Activated T-cell treated with anti-CD3 and anti-CD28 coated beads, Interleukin-2, amount 50 U/mL, for 1 hour (primary cell): ENCODE measurements at regions not wholly inside any gene's neighbourhood (a gene's known extent, or its start where the extent isn't known, plus 50 kb on each side); places are given as distances from the start of the nearest gene placed in this dataset.
A peak's percentile ranks its signal among the peaks of the same experiment; 100 is the strongest.

Experiments used
- DNase-seq: peaks from one replicate; pipeline ENCODE4 v3.0.0-alpha.2; 2020

GRCh38 chr5:142473038-142473437 is 148.2 kb upstream of the SPRY4 start:
- DNase-seq, result no peak

GRCh38 chr5:142472306-142472951 is 147.6 kb upstream of the SPRY4 start:
- DNase-seq, result peak; percentile 19

- no peak for DNase-seq
Observed at GRCh38 chr5:142466195-142466971, 141.6 kb upstream of the SPRY4 start.

DNA sequence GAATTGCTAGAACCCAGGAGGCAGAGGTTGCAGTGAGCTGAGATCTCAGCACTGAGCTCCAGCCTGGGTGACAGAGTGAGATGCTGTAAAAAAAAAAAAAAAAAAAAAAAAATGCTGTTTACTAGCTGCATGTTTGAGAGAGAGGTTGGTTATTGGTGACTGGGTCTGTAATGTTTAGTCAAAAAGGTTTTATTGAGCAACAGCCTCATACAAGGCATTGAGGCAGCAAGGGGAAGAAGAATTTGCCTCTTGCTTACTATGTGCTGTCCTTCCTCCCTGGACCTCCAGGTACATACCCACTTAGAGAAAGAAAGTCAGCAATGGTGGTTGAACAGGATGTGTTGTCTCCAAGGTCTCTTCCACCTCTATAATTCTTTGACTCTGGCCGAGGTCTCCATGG is 140.7 kb upstream of the SPRY4 start:
- DNase-seq, result no peak

DNA sequence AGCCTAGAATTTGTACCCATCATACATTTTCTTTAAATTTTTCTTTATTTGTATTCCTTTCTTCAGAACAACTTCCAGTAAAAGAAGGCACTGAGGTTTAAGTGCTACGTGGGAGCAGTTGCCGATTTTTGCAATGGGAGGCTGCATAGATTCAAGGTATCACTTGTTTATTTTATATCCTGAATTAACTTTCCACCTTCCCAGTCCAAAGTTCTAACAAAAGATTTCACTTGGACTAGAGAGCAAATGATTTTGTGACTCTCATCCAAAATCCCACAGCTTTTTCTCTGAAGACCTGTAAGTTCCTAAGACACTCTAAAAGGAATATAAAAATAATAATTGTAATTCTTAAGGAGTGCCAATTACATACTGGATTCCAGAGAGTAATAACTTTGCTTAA is 139.1 kb upstream of the SPRY4 start:
- no peak for DNase-seq

GRCh38 chr5:142461028-142461590 is 136.3 kb upstream of the SPRY4 start:
- DNase-seq, result no peak

DNA sequence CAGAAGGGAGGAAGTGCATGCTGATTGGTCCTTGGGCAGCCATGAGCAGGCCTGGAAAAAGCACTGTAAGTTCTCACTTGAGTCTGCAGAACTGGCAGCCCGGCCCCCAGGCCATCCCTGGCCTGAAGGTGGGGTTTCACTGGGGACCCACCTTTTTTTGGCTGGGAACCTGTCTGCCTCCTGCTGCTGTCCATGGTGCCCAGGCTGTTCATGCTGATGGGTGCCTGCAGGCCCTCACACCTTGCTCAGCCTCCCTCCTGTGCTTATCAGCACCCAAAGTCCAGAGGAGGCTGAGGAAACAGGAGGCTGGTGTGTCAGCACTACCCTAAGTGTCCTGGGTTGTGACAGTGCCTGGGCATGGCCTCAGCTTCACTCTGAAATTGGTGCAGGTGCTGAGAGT is 134.4 kb upstream of the SPRY4 start:
- DNase-seq, result no peak

- DNase-seq, result no peak
Observed at GRCh38 chr5:142455856-142456255, 131.0 kb upstream of the SPRY4 start.

DNA sequence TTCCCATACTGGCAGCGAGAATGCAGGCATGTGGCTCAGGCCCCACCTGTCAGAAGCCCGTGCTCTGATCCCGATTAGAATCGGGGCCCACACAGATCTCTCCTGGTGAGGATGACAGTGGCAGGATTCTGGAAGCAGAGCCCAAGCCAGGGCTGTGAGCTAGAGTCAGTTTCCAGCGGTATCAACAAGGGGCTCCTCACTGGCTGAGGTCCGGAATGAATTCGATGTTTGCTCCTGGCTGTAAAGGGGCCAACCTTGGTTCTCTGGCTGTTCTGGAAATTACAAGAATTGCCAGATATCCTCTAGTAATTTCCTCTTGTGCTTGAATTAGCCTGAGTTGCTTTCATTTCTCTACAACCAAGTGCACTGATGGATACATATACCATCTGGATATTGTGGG is 129.1 kb upstream of the SPRY4 start:
- no peak for DNase-seq

DNA sequence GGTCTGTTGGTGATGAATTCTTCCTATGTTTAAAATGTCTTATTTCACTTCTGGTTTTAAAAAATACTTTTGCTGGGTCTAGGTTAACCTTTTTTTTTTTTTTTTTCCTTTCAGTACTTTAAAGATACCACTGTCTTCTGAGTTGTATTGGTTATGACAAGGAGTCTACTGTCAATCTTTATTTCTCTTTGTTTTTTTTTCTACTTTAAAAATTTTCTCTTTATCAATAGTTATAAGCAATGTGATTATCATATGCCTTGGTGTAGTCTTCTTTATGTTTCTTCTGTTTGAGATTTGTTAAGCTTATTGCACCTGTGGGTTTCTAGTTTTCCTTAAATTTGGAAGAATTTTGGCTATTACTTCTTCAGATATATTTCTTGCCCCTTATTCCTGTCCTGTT is 125.6 kb upstream of the SPRY4 start:
- no peak for DNase-seq

- no peak for DNase-seq
Observed at GRCh38 chr5:142447887-142448286, 123.1 kb upstream of the SPRY4 start.

DNA sequence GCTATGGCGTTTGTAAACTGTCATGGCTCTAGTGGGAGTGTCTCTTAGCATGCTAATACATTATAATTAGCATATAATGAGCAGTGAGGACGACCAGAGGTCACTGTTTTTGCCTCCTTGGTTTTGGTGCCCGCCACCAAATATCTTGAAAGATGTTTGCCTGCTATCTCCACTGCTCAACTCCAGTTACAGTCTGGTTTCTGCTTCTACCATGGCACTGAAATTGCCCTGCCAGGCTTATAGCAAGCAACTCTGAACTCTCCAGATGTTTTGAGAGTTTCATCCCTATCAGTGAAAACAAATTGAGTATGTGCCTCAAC is 122.1 kb upstream of the SPRY4 start:
- DNase-seq, result no peak

GRCh38 chr5:142446131-142446959 is 121.5 kb upstream of the SPRY4 start:
- no peak for DNase-seq

GRCh38 chr5:142445266-142445665 is 120.4 kb upstream of the SPRY4 start:
- no peak for DNase-seq

DNA sequence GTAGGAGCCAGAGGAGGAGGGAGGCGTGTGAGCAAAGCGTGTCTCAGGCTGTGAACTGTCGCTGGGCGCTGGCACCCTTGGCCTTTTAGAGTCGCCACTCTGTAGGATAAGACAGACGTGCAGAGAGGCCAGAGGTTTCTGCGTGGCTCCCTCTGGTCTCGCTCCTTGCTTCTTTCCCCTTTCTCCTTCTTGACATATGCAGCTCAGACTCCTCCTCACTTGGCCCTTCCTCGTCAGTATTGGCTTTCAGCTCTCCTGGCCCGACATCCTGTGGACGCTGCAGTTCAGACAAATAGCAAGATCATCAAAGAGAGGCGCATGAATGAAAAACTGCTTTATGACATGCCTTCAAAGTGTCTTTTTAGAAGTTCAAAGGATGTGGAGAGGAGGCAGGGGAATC is 116.8 kb upstream of the SPRY4 start:
- DNase-seq, result no peak

DNA sequence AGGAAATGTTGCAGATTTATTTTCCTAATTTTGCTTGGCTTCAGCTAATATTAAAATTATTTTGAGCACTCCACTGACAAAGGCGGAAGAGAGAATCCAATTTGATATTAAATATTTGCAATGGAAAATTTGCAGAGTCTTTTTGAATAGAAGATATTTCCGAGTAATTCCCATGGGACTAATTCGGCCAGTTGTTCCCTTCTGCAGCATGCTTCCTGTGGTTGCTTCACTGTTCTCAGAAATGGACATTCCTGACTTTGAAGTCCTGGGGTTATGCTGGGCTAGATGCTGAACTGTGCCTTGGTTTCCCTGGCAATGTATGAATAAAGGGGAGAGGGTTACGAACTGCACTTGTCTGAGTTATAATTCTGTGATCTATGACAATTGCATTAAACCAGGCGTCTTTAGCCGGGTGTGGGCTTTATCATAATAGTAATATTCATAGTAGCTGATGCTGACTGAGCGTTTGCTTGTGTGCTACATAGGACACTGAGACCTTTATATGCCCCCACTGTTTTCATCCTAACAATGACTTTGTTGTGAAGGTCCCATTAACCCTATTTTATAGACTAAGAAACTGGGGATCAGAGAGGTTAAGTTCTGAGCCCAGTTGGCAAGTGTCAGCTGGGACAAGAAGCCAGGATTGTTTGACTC is 114.5 kb upstream of the SPRY4 start:
- no peak for DNase-seq

DNA sequence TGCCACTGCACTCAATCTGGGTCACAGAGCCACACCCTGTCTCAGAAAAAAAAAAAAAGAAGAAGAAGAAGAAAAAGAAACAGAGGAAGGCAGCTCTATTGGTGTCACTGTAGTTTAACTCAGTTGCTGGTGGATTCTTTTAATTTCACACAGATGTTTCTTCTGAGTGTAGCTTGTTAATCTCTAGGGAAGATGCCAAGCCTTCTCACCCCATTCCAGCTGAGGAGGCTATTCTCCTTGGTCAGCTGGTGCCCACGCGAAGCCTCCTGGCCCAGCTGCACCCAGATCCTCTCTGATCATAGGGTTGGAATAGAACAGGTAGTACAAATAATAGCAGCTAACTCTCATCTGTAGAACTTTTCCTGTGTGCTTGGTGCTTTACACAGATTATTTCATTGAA is 113.8 kb upstream of the SPRY4 start:
- DNase-seq, result no peak

DNA sequence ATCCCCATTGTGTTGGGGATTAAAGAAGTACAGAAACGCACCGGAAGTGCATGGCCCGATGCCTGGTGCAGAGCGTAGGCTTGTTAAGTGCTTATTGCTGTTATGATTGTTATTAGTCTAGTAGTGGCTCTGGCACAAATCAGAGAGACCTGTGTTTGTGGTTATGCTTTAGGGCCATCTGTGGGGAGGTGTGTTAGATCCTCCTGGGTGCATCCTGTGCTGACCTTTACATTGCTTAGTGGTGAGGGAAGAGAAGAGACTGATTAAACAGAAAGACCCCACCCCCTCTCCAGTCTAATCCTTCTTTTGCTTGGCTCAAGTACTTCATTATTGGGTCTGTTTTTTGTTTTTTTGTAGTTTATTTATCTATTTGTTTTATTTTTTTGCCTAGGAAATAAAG is 112.7 kb upstream of the SPRY4 start:
- DNase-seq, result no peak

- no peak for DNase-seq
Observed at GRCh38 chr5:142435410-142436115, 110.7 kb upstream of the SPRY4 start.

DNA sequence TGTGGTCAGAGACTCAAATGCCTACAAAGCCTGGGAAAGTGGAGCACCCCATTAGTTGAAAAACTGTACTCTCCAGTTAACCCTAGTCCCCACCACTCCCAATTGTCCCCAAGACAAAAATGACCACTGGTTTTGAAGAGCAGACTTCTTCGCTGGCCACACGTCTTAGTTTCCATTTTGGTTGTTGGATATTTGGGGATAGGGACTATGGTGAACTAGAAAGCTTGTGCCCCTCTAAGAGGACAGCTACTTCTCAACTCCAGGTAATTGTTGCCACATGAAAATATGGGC is 109.4 kb upstream of the SPRY4 start:
- DNase-seq, result no peak

DNA sequence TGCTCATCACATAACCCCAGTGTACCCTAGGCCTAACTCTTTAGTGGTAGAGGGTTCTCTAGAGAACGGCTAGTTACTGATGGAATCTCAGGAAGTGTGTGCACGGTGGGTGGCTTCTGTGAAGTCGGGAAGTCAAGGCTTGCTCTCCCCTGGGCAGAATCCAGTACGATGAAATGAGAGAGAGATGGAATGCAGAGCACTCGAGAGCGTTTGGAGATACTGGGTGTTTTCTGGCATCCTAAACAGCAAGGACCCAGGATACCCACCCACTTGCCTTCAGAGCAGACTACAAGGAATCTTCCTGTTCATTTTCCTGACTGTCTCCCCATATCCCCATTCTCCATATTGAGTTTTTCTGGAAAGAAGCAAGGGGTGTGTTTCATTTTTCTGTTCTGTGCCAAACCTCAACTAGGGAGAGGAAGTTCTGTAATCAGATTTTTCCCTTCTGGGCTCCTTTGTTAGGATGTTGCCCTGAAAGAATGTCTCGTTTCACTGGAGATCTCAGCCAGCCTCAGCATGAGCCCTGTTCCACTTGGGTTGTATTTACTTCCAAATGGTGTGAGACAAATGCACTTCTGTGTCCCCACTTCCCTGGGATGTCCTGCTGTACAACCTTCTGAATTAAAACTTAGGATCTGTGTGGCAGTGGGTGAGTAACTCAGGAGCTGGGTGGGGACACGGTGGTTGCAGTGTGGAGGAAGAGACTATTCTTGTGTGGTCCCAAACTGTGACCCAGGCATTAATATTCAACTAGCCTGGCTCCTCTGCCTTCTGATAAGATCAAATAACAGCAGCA is 108.9 kb upstream of the SPRY4 start:
- DNase-seq, result no peak

- peak; percentile 51 for DNase-seq
Observed at GRCh38 chr5:142432961-142433360, 108.1 kb upstream of the SPRY4 start.
